ENCODE measurements at regions not wholly inside any gene's neighbourhood (a gene's known extent, or its start where the extent isn't known, plus 50 kb on each side); places are given as distances from the start of the nearest gene placed in this dataset.

GRCh38 chr3:61345020-61345419 lies 93.8 kb upstream of the FHIT start:
- Histone ChIP-seq H3K27me3 (no peaks in the 10 kb centered on the region), H3K4me1 (peaks cover 0 to 4% (median 0%) of the 10 kb centered on the region in 12 donors), H3K27ac (no peak overlapping the region), H3K9me3 (no peaks in the 10 kb centered on the region), H3K36me3 (no peaks in the 10 kb centered on the region), H3K4me3 (no peak overlapping the region)
- TF ChIP-seq, protein P1, sequence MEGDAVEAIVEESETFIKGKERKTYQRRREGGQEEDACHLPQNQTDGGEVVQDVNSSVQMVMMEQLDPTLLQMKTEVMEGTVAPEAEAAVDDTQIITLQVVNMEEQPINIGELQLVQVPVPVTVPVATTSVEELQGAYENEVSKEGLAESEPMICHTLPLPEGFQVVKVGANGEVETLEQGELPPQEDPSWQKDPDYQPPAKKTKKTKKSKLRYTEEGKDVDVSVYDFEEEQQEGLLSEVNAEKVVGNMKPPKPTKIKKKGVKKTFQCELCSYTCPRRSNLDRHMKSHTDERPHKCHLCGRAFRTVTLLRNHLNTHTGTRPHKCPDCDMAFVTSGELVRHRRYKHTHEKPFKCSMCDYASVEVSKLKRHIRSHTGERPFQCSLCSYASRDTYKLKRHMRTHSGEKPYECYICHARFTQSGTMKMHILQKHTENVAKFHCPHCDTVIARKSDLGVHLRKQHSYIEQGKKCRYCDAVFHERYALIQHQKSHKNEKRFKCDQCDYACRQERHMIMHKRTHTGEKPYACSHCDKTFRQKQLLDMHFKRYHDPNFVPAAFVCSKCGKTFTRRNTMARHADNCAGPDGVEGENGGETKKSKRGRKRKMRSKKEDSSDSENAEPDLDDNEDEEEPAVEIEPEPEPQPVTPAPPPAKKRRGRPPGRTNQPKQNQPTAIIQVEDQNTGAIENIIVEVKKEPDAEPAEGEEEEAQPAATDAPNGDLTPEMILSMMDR (IDR thresholded peaks at IDR 0.05) = no peak
- no peak for TF ChIP-seq POLR2A (IDR thresholded peaks at IDR 0.05)
- 96 to 100% (median 98%) methylated on average over 2 of the region's 2 CpGs for WGBS, 4 donors
- ATAC-seq = no peak
- intact Hi-C loops (cut with DNase I) = no loop called here
- no peak for DNase-seq

DNA sequence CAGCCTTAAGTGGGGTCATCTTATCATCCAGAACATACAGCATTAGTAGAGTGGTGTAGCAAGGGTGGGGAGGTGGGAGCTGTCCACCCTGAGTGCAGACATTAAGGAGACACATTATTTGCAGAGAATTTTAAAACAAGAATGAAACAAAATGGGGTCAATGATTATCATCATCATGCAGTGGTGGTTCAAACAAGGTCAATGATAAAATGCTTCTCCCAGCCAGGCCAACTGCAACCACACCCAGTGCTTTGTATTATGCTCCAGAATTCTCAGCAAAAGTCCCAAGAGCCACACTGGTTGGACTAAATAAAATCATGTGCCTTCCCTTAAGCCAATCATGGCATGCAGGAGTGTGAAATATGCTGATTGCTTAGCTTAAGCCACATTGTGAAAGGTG lies 96.7 kb upstream of the FHIT start:
- Histone ChIP-seq H3K4me3 (no peak overlapping the region), H3K36me3 (no peaks in the 10 kb centered on the region), H3K27me3 (no peaks in the 10 kb centered on the region), H3K27ac (no peak overlapping the region), H3K4me1 (peaks cover 0 to 4% (median 0%) of the 10 kb centered on the region in 12 donors), H3K9me3 (no peaks in the 10 kb centered on the region)
- intact Hi-C loops (cut with DNase I) = no loop called here
- no peak for DNase-seq
- no peak for ATAC-seq
- TF ChIP-seq, protein P1 (IDR thresholded peaks at IDR 0.05) = no peak
- TF ChIP-seq POLR2A (IDR thresholded peaks at IDR 0.05) = no peak

- ATAC-seq (no peak), DNase-seq (no peak)
- no peaks in the 10 kb centered on the region for H3K36me3 ChIP-seq
- intact Hi-C loops (cut with DNase I) = no loop called here
- H3K9me3 ChIP-seq = no peaks in the 10 kb centered on the region
- H3K27me3 ChIP-seq = no peaks in the 10 kb centered on the region
- no peak overlapping the region for H3K27ac ChIP-seq
- H3K4me1 ChIP-seq = peaks cover 0 to 4% (median 0%) of the 10 kb centered on the region in 12 donors
- WGBS, 4 donors = 84 to 91% (median 86%) methylated on average over 4 of the region's 4 CpGs
- TF ChIP-seq, protein P1 (IDR thresholded peaks at IDR 0.05) = no peak
- no peak for TF ChIP-seq POLR2A (IDR thresholded peaks at IDR 0.05)
- no peak overlapping the region for H3K4me3 ChIP-seq
Observed at GRCh38 chr3:61349717-61350116, 98.5 kb upstream of the FHIT start.

DNA sequence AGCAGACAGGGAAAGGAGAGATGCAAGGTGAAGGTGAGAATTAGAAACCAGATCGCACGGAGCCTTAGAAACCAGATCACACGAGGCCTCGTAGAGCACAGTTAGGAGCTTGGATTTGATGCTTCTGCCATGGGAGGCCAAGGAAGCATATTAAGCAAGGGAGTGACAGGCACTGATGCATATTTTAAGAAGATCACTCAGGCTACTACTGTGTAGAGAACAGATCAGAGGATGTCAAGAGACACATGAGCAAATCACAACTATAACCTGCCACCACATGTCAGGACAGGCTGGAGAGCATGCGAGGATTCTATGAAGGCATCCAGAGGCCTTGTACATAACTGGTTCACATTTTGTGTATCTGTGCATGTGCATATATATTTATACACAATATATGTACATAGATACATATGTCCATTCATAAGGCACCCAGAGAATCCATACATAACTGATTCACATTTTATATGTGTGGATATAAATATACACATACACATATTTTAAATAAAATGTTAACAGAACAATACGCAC lies 99.6 kb upstream of the FHIT start:
- Histone ChIP-seq H3K27ac (no peak overlapping the region), H3K4me3 (no peak overlapping the region), H3K9me3 (no peaks in the 10 kb centered on the region), H3K36me3 (no peaks in the 10 kb centered on the region), H3K4me1 (peaks cover 0 to 4% (median 0%) of the 10 kb centered on the region in 12 donors), H3K27me3 (no peaks in the 10 kb centered on the region)
- DNase-seq (no peak), ATAC-seq (no peak)
- no peak for TF ChIP-seq POLR2A (IDR thresholded peaks at IDR 0.05)
- TF ChIP-seq, protein P1 (IDR thresholded peaks at IDR 0.05) = no peak
- 96 to 98% (median 96%) methylated on average over 6 of the region's 6 CpGs for WGBS, 4 donors
- intact Hi-C loops (cut with DNase I) = no loop called here
